ENCODE measurements at regions not wholly inside any gene's neighbourhood (a gene's known extent, or its start where the extent isn't known, plus 50 kb on each side); places are given as distances from the start of the nearest gene placed in this dataset.

DNA sequence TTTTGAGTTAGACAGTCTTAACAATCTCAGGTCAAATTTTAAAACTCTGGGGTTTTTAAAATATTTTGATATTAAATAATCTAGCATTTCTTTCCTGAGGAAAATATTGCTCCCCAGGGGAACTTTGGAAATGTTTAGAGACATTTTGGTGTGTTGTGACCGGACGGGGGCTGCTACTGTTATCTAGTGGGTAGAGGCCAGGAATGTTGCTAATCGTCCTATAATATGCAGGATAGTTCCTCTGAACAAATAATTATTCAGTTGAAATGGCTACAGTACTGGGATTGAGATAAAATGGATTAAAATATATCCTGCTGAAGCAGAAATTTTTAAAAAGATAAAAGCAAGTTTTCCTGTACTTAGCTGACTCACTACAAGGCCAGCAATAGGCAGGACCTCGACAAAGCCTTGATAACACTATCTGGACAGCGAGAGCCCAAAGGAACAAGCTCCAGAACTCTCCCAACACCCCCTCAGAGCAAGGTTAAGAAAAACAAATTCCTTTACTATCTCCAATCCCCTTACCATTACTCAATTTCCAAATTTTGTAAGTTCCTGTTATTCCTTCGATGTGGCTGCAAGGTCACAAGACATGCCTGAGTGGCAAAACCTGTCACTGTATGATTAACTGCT is 1407.4 kb downstream of the SUCLG1 start:
- H3K4me3 ChIP-seq: no peak overlapping the region
- no peak for DNase-seq
- no peak overlapping the region for H3K27ac ChIP-seq (replicated peaks)
- peaks cover 6% of the 10 kb centered on the region for H3K4me1 ChIP-seq
- TF ChIP-seq, protein P1, sequence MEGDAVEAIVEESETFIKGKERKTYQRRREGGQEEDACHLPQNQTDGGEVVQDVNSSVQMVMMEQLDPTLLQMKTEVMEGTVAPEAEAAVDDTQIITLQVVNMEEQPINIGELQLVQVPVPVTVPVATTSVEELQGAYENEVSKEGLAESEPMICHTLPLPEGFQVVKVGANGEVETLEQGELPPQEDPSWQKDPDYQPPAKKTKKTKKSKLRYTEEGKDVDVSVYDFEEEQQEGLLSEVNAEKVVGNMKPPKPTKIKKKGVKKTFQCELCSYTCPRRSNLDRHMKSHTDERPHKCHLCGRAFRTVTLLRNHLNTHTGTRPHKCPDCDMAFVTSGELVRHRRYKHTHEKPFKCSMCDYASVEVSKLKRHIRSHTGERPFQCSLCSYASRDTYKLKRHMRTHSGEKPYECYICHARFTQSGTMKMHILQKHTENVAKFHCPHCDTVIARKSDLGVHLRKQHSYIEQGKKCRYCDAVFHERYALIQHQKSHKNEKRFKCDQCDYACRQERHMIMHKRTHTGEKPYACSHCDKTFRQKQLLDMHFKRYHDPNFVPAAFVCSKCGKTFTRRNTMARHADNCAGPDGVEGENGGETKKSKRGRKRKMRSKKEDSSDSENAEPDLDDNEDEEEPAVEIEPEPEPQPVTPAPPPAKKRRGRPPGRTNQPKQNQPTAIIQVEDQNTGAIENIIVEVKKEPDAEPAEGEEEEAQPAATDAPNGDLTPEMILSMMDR (IDR thresholded peaks at IDR 0.05; ENCODE audit: borderline replicate concordance): no peak
- H3K36me3 ChIP-seq: no peaks in the 10 kb centered on the region
- intact Hi-C loops (cut with micrococcal nuclease): no loop called here
- H3K9me3 ChIP-seq (replicated peaks): no peaks in the 10 kb centered on the region
- H3K27me3 ChIP-seq (ENCODE audit: low read depth): no peaks in the 10 kb centered on the region

DNA sequence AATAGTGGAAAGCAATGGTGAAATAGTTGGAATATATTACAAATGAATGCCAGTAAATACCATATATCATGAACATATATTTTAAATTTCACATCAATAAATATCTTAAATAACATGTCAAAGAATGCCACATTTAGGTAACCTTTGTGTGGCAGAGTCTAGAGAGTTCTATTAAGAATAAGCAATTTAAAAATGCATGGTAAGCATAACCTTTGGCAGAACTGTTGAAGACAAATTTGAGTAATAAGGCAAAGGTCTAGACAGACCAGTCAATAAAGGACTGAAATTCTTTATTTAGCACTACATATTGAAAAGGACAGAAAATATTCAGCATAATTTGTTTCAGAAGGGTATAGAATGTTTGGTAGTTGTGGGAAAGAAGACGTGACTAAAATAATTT is 1417.0 kb downstream of the SUCLG1 start:
- intact Hi-C loops (cut with micrococcal nuclease): no loop called here
- no peak for DNase-seq
- TF ChIP-seq, protein P1 (IDR thresholded peaks at IDR 0.05; ENCODE audit: borderline replicate concordance): no peak

DNA sequence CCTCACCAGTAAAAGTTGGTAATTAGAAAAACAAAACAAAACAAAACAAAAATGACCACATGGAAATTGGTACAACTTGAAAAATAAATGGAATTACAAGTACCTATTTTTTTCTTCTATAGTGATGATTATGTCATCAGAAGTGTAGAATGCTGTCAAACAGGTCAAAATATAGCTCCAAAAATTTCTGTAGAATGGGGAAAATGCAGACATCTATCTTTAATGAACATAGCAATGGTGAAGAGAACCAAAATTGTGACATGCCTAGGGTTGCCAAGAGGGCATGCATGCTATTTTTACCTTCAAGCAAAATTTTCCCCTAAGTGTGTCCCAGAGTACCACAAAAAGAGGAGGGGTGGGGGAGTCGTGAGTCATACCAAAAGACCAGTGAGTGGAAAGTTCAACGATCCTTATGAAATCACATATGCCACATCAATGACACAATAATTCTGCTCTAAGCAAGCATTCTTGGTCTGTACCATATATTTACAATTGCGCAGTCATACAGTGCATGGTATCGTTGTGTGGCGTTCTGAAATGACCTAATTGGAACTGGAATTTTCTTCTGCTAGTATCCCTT is 1436.4 kb downstream of the SUCLG1 start:
- H3K4me3 ChIP-seq: no peak overlapping the region
- intact Hi-C loops (cut with micrococcal nuclease): no loop called here
- DNase-seq: no peak
- no peaks in the 10 kb centered on the region for H3K36me3 ChIP-seq
- no peaks in the 10 kb centered on the region for H3K27me3 ChIP-seq (ENCODE audit: low read depth)
- H3K4me1 ChIP-seq: no peaks in the 10 kb centered on the region
- no peak overlapping the region for H3K27ac ChIP-seq (replicated peaks)
- TF ChIP-seq, protein P1 (IDR thresholded peaks at IDR 0.05; ENCODE audit: borderline replicate concordance): no peak
- no peaks in the 10 kb centered on the region for H3K9me3 ChIP-seq (replicated peaks)

More for the DNA sequence above, 1417.0 kb downstream of the SUCLG1 start:
- Histone ChIP-seq H3K27me3 (ENCODE audit: low read depth) (no peaks in the 10 kb centered on the region), H3K4me3 (no peak overlapping the region), H3K36me3 (no peaks in the 10 kb centered on the region), H3K9me3 (replicated peaks) (no peaks in the 10 kb centered on the region), H3K4me1 (no peaks in the 10 kb centered on the region), H3K27ac (replicated peaks) (no peak overlapping the region)

DNA sequence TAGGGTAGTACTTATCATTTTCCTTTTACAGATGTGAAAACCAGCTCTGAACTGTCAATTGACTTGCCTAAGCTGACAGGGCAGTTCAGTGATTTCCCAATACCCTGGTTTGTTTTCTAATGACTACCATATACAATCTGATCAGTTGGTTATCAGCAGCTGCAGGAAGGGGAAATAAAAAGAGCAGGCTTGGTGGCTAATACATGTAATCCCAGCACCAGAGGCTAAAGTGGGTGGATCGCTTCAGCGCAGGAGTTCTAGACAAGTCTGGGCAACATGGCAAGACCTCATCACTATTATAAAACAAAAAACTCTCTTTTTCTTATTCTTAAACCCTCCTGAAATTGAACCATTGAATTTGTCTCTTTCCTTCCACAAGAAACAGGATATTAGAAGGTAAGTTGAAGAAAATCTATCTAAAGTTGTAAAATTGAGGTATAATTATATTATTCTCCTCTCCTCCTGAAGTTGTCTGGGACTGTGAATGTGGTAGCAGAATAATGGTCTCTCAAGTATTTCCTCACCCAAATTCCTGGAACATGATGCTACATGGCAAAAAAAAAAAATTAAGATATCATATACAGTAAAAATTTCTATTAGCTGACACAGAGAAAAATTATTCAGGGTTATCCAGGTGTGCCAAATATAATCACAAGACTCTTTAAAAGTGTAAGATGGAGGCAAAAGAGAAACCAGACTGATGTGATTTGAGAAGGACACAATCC is 1441.6 kb downstream of the SUCLG1 start:
- Histone ChIP-seq H3K4me1 (no peaks in the 10 kb centered on the region), H3K36me3 (no peaks in the 10 kb centered on the region), H3K4me3 (no peak overlapping the region), H3K27me3 (ENCODE audit: low read depth) (no peaks in the 10 kb centered on the region), H3K9me3 (replicated peaks) (no peaks in the 10 kb centered on the region), H3K27ac (replicated peaks) (no peak overlapping the region)
- TF ChIP-seq, protein P1 (IDR thresholded peaks at IDR 0.05; ENCODE audit: borderline replicate concordance): no peak
- no peak for DNase-seq
- intact Hi-C loops (cut with micrococcal nuclease): no loop called here

DNA sequence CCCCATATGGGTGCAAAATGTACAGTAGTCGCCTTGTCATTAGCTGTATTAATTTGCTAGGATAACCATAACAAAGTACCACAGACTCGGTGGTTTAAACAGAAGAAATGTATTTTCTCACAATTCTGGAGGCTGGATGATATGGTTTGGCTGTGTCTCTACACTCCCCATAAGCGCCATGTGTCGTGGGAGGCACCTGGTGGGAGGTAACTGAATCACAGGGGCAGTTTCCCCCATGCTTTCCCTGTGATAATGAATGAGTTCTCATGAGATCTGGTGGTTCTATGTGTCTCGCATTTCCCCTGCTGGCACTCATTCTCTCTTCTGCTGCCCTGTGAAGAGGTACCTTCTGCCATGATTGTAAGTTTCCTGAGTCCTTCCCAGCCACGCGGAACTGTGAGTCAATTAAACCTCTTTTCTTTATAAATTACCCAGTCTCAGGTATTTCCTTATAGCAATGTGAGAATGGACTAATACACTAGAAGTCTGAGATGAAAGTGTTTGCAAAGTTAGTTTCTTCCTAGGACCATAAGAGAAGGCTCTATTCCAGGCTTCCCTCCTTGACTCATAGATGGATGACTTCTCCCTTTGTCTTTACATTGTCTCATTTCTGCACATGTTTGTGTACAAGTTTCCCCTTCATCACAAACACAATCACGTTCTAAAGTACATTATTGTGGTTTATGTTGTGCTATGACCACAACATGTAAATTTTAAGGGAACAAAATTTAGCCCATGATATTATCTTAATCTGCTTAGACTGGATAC is 1442.6 kb downstream of the SUCLG1 start:
- Histone ChIP-seq H3K9me3 (replicated peaks) (no peaks in the 10 kb centered on the region), H3K36me3 (no peaks in the 10 kb centered on the region), H3K27ac (replicated peaks) (no peak overlapping the region), H3K27me3 (ENCODE audit: low read depth) (no peaks in the 10 kb centered on the region), H3K4me3 (no peak overlapping the region), H3K4me1 (no peaks in the 10 kb centered on the region)
- TF ChIP-seq, protein P1 (IDR thresholded peaks at IDR 0.05; ENCODE audit: borderline replicate concordance): no peak
- intact Hi-C loops (cut with micrococcal nuclease): no loop called here
- no peak for DNase-seq

All from left ventricle myocardium inferior (tissue), 1 donor.